ENCODE measurements at regions not wholly inside any gene's neighbourhood (a gene's known extent, or its start where the extent isn't known, plus 50 kb on each side); places are given as distances from the start of the nearest gene placed in this dataset.

DNA sequence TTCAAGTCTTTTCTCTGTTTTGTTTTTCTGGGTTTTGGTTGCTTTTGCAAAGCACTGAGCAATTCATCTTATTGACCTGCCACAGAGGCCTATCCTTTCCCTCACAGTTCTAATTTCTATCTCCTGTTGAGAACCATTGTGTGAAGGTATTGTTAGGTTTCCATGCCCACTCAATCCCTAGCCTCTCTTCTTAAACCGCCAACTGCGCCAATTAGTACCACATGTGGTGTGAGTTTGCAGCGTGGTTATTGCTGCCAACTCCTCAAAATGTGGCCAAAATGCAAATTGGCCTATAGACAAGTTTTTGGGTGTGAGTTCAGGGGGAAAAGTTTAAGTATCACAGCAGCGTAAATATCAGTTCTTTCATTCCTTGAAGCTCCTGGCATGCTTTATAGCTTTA is 232.6 kb downstream of the FLRT2 start:
- no peaks in the 10 kb centered on the region for H3K9me3 ChIP-seq (ENCODE audit: insufficient read depth, low read depth)
- H2AFZ ChIP-seq, result no peak overlapping the region
- TF ChIP-seq, protein P1, sequence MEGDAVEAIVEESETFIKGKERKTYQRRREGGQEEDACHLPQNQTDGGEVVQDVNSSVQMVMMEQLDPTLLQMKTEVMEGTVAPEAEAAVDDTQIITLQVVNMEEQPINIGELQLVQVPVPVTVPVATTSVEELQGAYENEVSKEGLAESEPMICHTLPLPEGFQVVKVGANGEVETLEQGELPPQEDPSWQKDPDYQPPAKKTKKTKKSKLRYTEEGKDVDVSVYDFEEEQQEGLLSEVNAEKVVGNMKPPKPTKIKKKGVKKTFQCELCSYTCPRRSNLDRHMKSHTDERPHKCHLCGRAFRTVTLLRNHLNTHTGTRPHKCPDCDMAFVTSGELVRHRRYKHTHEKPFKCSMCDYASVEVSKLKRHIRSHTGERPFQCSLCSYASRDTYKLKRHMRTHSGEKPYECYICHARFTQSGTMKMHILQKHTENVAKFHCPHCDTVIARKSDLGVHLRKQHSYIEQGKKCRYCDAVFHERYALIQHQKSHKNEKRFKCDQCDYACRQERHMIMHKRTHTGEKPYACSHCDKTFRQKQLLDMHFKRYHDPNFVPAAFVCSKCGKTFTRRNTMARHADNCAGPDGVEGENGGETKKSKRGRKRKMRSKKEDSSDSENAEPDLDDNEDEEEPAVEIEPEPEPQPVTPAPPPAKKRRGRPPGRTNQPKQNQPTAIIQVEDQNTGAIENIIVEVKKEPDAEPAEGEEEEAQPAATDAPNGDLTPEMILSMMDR (conservative IDR thresholded peaks at IDR 0.05), result no peak
- no peak overlapping the region for H3K27ac ChIP-seq
- ChIA-PET POLR2A (ENCODE audit: unreplicated experiment) (no interaction called here), CTCF (no interaction called here)
- no peak overlapping the region for H3K4me3 ChIP-seq
- no peaks in the 10 kb centered on the region for H3K36me3 ChIP-seq (ENCODE audit: low read depth)
- H3F3A ChIP-seq (ENCODE audit: insufficient read depth, low read depth), result no peaks in the 10 kb centered on the region
- H3K79me2 ChIP-seq (ENCODE audit: low read depth), result no peaks in the 10 kb centered on the region
- no TSS peak for BruUV-seq (replicated peaks)
- no peaks in the 10 kb centered on the region for H3K27me3 ChIP-seq (ENCODE audit: insufficient read depth, low read depth)
- no peaks in the 10 kb centered on the region for H3K9me2 ChIP-seq (ENCODE audit: insufficient read depth)
- H3K4me2 ChIP-seq, result no peak overlapping the region
- H3K4me1 ChIP-seq (replicated peaks; ENCODE audit: insufficient read depth), result no peaks in the 10 kb centered on the region
- intact Hi-C loops (cut with micrococcal nuclease; ENCODE audit: unreplicated experiment), result no loop called here
- DNase-seq, result no peak
- H4K20me1 ChIP-seq (ENCODE audit: insufficient read depth), result no peaks in the 10 kb centered on the region

DNA sequence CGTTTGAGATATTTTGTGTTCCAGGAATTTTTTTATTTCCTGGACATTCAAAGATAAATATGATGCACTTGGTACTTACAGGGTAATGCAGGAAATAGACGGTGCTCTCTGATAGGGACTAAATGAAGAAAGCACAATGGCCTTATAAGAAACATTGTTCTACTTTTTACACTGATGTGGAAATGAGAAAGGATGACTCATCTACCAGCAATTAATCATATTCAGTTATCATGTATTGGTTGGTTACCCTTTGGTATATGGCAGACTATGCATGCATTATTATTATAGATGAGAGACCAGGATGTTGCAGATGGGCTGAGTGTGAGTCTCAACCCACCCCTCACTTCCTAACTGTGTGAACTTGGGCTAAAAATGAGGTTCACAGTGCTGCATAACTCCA is 222.2 kb downstream of the FLRT2 start:
- H3F3A ChIP-seq (ENCODE audit: insufficient read depth, low read depth), result no peaks in the 10 kb centered on the region
- no peak overlapping the region for H3K4me2 ChIP-seq
- H2AFZ ChIP-seq, result no peak overlapping the region
- H3K79me2 ChIP-seq (ENCODE audit: low read depth), result no peaks in the 10 kb centered on the region
- no peak overlapping the region for H3K27ac ChIP-seq
- H3K36me3 ChIP-seq (ENCODE audit: low read depth), result no peaks in the 10 kb centered on the region
- H4K20me1 ChIP-seq (ENCODE audit: insufficient read depth), result no peaks in the 10 kb centered on the region
- H3K4me1 ChIP-seq (replicated peaks; ENCODE audit: insufficient read depth), result no peaks in the 10 kb centered on the region
- no peaks in the 10 kb centered on the region for H3K9me2 ChIP-seq (ENCODE audit: insufficient read depth)
- no peaks in the 10 kb centered on the region for H3K27me3 ChIP-seq (ENCODE audit: insufficient read depth, low read depth)
- no peaks in the 10 kb centered on the region for H3K9me3 ChIP-seq (ENCODE audit: insufficient read depth, low read depth)
- H3K4me3 ChIP-seq, result no peak overlapping the region
- no TSS peak for BruUV-seq (replicated peaks)
- intact Hi-C loops (cut with micrococcal nuclease; ENCODE audit: unreplicated experiment), result no loop called here
- CTCF ChIA-PET, result no interaction called here
- POLR2A ChIA-PET (ENCODE audit: unreplicated experiment), result no interaction called here
- no peak for DNase-seq
- TF ChIP-seq EZH2 (IDR thresholded peaks at IDR 0.05; ENCODE audit: low read depth), result no peak
- TF ChIP-seq, protein P1 (conservative IDR thresholded peaks at IDR 0.05), result no peak

- intact Hi-C loops (cut with micrococcal nuclease; ENCODE audit: unreplicated experiment), result no loop called here
- POLR2A ChIA-PET (ENCODE audit: unreplicated experiment), result no interaction called here
- Histone ChIP-seq H2AFZ (no peak overlapping the region), H3K9me2 (ENCODE audit: insufficient read depth) (no peaks in the 10 kb centered on the region), H3K4me1 (replicated peaks; ENCODE audit: insufficient read depth) (no peaks in the 10 kb centered on the region), H3K27me3 (ENCODE audit: insufficient read depth, low read depth) (no peaks in the 10 kb centered on the region), H3K9me3 (ENCODE audit: insufficient read depth, low read depth) (no peaks in the 10 kb centered on the region), H3F3A (ENCODE audit: insufficient read depth, low read depth) (no peaks in the 10 kb centered on the region), H3K79me2 (ENCODE audit: low read depth) (no peaks in the 10 kb centered on the region), H3K4me2 (no peak overlapping the region), H3K27ac (no peak overlapping the region), H4K20me1 (ENCODE audit: insufficient read depth) (no peaks in the 10 kb centered on the region), H3K36me3 (ENCODE audit: low read depth) (no peaks in the 10 kb centered on the region), H3K4me3 (no peak overlapping the region)
- CTCF ChIA-PET, result no interaction called here
- DNase-seq, result no peak
- no TSS peak for BruUV-seq (replicated peaks)
- no peak for TF ChIP-seq EZH2 (IDR thresholded peaks at IDR 0.05; ENCODE audit: low read depth)
- TF ChIP-seq, protein P1 (conservative IDR thresholded peaks at IDR 0.05), result no peak
Observed at GRCh38 chr14:85744573-85744972, 214.6 kb downstream of the FLRT2 start.

Data from PC-9 (cell line).